PFSK-1 (cell line): ENCODE measurements at regions not wholly inside any gene's neighbourhood (a gene's known extent, or its start where the extent isn't known, plus 50 kb on each side); places are given as distances from the start of the nearest gene placed in this dataset.

Experiments
- FOXP2 ChIP-seq: optimal IDR thresholded peaks from 2 replicates; pipeline ENCODE3; 2011; ENCODE audit warnings: borderline replicate concordance, control low read depth, inconsistent platforms; ENCODE audit not compliant: insufficient read depth; ENCODE audit errors: extremely low read length, extremely low read depth
- POLR2AphosphoS5 ChIP-seq: IDR thresholded peaks from 2 replicates; pipeline ENCODE4 v1.6.1; 2012; ENCODE audit warnings: low read depth, mild to moderate bottlenecking, control low read depth, low read length, moderate library complexity
- SIN3A ChIP-seq: IDR thresholded peaks from 2 replicates; pipeline ENCODE4 v1.6.1; 2012; ENCODE audit warnings: mild to moderate bottlenecking, low read length, moderate library complexity, borderline replicate concordance; ENCODE audit not compliant: insufficient read depth
- TAF1 ChIP-seq: IDR thresholded peaks from 2 replicates; pipeline ENCODE4 v1.6.1; 2012; ENCODE audit warnings: low read length, control low read depth, borderline replicate concordance; ENCODE audit not compliant: insufficient read depth
- TF ChIP-seq, protein P1 (sequence below), 2 experiments: IDR thresholded peaks; 2 replicates each; pipeline versions ENCODE4 v1.6.1 to v1.8.0; 2011 to 2012; ENCODE audit warnings: low read depth in 2 of 2, low read length in 2 of 2, control low read depth in 1 of 2, inconsistent platforms in 1 of 2, mild to moderate bottlenecking in 1 of 2, moderate library complexity in 1 of 2; ENCODE audit not compliant: insufficient read depth in 1 of 2

GRCh38 chr2:16742026-16742425 lies 76.4 kb upstream of the CYRIA start:
- TF ChIP-seq FOXP2 (no peak), SIN3A (no peak), POLR2AphosphoS5 (no peak), TAF1 (no peak)
- TF ChIP-seq, protein P1, sequence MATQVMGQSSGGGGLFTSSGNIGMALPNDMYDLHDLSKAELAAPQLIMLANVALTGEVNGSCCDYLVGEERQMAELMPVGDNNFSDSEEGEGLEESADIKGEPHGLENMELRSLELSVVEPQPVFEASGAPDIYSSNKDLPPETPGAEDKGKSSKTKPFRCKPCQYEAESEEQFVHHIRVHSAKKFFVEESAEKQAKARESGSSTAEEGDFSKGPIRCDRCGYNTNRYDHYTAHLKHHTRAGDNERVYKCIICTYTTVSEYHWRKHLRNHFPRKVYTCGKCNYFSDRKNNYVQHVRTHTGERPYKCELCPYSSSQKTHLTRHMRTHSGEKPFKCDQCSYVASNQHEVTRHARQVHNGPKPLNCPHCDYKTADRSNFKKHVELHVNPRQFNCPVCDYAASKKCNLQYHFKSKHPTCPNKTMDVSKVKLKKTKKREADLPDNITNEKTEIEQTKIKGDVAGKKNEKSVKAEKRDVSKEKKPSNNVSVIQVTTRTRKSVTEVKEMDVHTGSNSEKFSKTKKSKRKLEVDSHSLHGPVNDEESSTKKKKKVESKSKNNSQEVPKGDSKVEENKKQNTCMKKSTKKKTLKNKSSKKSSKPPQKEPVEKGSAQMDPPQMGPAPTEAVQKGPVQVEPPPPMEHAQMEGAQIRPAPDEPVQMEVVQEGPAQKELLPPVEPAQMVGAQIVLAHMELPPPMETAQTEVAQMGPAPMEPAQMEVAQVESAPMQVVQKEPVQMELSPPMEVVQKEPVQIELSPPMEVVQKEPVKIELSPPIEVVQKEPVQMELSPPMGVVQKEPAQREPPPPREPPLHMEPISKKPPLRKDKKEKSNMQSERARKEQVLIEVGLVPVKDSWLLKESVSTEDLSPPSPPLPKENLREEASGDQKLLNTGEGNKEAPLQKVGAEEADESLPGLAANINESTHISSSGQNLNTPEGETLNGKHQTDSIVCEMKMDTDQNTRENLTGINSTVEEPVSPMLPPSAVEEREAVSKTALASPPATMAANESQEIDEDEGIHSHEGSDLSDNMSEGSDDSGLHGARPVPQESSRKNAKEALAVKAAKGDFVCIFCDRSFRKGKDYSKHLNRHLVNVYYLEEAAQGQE (IDR thresholded peaks at IDR 0.05; ENCODE audit: insufficient read depth in 1 of 2, low read depth in 2 of 2, low read length in 2 of 2): no peak

DNA sequence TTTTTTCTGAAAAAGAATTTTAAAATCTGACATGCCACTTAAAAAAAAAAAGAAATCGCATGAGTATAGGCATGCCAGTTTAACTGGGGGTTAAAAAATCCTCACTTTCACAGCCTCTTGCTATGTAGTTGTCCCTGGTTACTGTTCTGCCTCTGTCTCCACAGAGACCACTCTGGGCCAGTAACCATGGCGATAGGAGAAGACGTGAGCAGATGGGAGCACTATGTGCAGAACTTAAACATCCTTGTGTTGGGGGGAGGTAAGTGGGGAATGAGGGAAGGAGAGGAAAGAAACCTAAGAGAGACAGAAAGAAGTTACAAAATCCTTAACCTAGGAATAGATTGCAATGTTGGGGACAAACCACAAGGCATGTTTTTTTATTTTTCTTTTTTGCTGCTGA lies 75.9 kb upstream of the CYRIA start:
- no peak for TF ChIP-seq POLR2AphosphoS5
- TF ChIP-seq, protein P1 (IDR thresholded peaks at IDR 0.05; ENCODE audit: insufficient read depth in 1 of 2, low read depth in 2 of 2, low read length in 2 of 2): no peak
- TF ChIP-seq FOXP2: no peak
- TF ChIP-seq SIN3A: no peak
- TF ChIP-seq TAF1: no peak

GRCh38 chr2:16739778-16740581 lies 74.3 kb upstream of the CYRIA start:
- TF ChIP-seq SIN3A: no peak
- TF ChIP-seq, protein P1 (IDR thresholded peaks at IDR 0.05; ENCODE audit: insufficient read depth in 1 of 2, low read depth in 2 of 2, low read length in 2 of 2): no peak
- no peak for TF ChIP-seq TAF1
- no peak for TF ChIP-seq POLR2AphosphoS5
- no peak for TF ChIP-seq FOXP2

GRCh38 chr2:16738361-16739225 lies 73.0 kb upstream of the CYRIA start:
- TF ChIP-seq FOXP2 (no peak), POLR2AphosphoS5 (no peak), SIN3A (no peak), TAF1 (no peak)
- TF ChIP-seq, protein P1 (IDR thresholded peaks at IDR 0.05; ENCODE audit: insufficient read depth in 1 of 2, low read depth in 2 of 2, low read length in 2 of 2): no peak
